Dedifferentiated amniotic fluid mesenchymal stem cell (primary cell): ENCODE measurements at regions not wholly inside any gene's neighbourhood (a gene's known extent, or its start where the extent isn't known, plus 50 kb on each side); places are given as distances from the start of the nearest gene placed in this dataset.

ENCODE experiments used
- DNase-seq: peaks from one replicate; pipeline ENCODE4 v3.0.0-alpha.2; 2016; ENCODE audit errors: extremely low spot score

- no peak for DNase-seq
Observed at GRCh38 chr2:37837628-37838328, 87.3 kb upstream of the RMDN2 start.

GRCh38 chr2:37838541-37839167 is 86.4 kb upstream of the RMDN2 start:
- no peak for DNase-seq

GRCh38 chr2:37839991-37840390 is 85.1 kb upstream of the RMDN2 start:
- DNase-seq: no peak

- no peak for DNase-seq
Observed at GRCh38 chr2:37842732-37843440, 82.2 kb upstream of the RMDN2 start.

- DNase-seq: peak; percentile 59
Observed at GRCh38 chr2:37843556-37843955, 81.5 kb upstream of the RMDN2 start.

GRCh38 chr2:37846207-37846606 is 78.9 kb upstream of the RMDN2 start:
- no peak for DNase-seq

GRCh38 chr2:37847792-37848191 is 77.3 kb upstream of the RMDN2 start:
- no peak for DNase-seq

- DNase-seq: no peak
Observed at GRCh38 chr2:37848451-37848850, 76.6 kb upstream of the RMDN2 start.

GRCh38 chr2:37849911-37850310 is 75.2 kb upstream of the RMDN2 start:
- DNase-seq: no peak

- DNase-seq: no peak
Observed at GRCh38 chr2:37851428-37851827, 73.7 kb upstream of the RMDN2 start.

GRCh38 chr2:37851828-37852584 is 73.1 kb upstream of the RMDN2 start:
- DNase-seq: no peak

- DNase-seq: no peak
Observed at GRCh38 chr2:37852585-37853014, 72.5 kb upstream of the RMDN2 start.

GRCh38 chr2:37854676-37855282 is 70.3 kb upstream of the RMDN2 start:
- no peak for DNase-seq

GRCh38 chr2:37855283-37856041 is 69.6 kb upstream of the RMDN2 start:
- DNase-seq: no peak

- DNase-seq: no peak
Observed at GRCh38 chr2:37856101-37856751, 68.9 kb upstream of the RMDN2 start.

GRCh38 chr2:37857575-37858399 is 67.3 kb upstream of the RMDN2 start:
- no peak for DNase-seq

GRCh38 chr2:37858400-37858711 is 66.7 kb upstream of the RMDN2 start:
- peak; percentile 87 for DNase-seq

GRCh38 chr2:37858725-37859267 is 66.3 kb upstream of the RMDN2 start:
- DNase-seq: no peak

GRCh38 chr2:37862620-37863019 is 62.5 kb upstream of the RMDN2 start:
- DNase-seq: no peak

- no peak for DNase-seq
Observed at GRCh38 chr2:37864217-37864616, 60.9 kb upstream of the RMDN2 start.
